ENCODE measurements at regions not wholly inside any gene's neighbourhood (a gene's known extent, or its start where the extent isn't known, plus 50 kb on each side); places are given as distances from the start of the nearest gene placed in this dataset.

GRCh38 chr5:42950456-42951292 lies 89.4 kb downstream of the ANXA2R start:
- no peak for TF ChIP-seq CTCF (IDR thresholded peaks at IDR 0.05)

GRCh38 chr5:42950116-42950455 lies 90.0 kb downstream of the ANXA2R start:
- TF ChIP-seq CTCF (IDR thresholded peaks at IDR 0.05): no peak

- no peak for TF ChIP-seq CTCF (IDR thresholded peaks at IDR 0.05)
Measured at GRCh38 chr5:42949348-42950115, 90.6 kb downstream of the ANXA2R start.

GRCh38 chr5:42948961-42949347 lies 91.2 kb downstream of the ANXA2R start:
- no peak for TF ChIP-seq CTCF (IDR thresholded peaks at IDR 0.05)

GRCh38 chr5:42944989-42945388 lies 95.1 kb downstream of the ANXA2R start:
- no peak for TF ChIP-seq CTCF (IDR thresholded peaks at IDR 0.05)

- TF ChIP-seq CTCF (IDR thresholded peaks at IDR 0.05): no peak
Measured at GRCh38 chr5:42943931-42944631, 96.0 kb downstream of the ANXA2R start.

GRCh38 chr5:42940853-42941252 lies 99.3 kb downstream of the ANXA2R start:
- no peak for TF ChIP-seq CTCF (IDR thresholded peaks at IDR 0.05)

All from LNCAP (cell line).